ENCODE measurements at regions not wholly inside any gene's neighbourhood (a gene's known extent, or its start where the extent isn't known, plus 50 kb on each side); places are given as distances from the start of the nearest gene placed in this dataset.

GRCh38 chrX:96394598-96394997, 290.0 kb upstream of the DIAPH2 start:
- Histone ChIP-seq H3K4me1 (ENCODE audit: control insufficient read depth in 5 of 5, insufficient read depth in 5 of 5, low read length in 5 of 5) (no peaks in the 10 kb centered on the region), H3K4me3 (no peak overlapping the region), H3K9me3 (ENCODE audit: control insufficient read depth in 4 of 4, insufficient read depth in 3 of 4, low read length in 3 of 4) (no peaks in the 10 kb centered on the region), H3K27me3 (ENCODE audit: control insufficient read depth in 3 of 3, insufficient read depth in 3 of 3, low read length in 2 of 3) (peaks cover 0 to 31% (median 3%) of the 10 kb centered on the region in 3 donors), H3K36me3 (ENCODE audit: control insufficient read depth in 4 of 4, insufficient read depth in 4 of 4, low read length in 4 of 4) (no peaks in the 10 kb centered on the region), H3K27ac (ENCODE audit: low read depth in 1 of 2, low read length in 1 of 2) (no peak overlapping the region), H3K9ac (ENCODE audit: insufficient read depth in 1 of 2, low read length in 2 of 2) (no peak overlapping the region)
- DNase-seq (no peak), ATAC-seq (ENCODE audit: insufficient read depth, low FRiP score) (no peak)
- no peak for TF ChIP-seq CTCF (IDR thresholded peaks at IDR 0.05; ENCODE audit: control extremely low read depth, extremely low read depth)
- WGBS, 2 donors, result 72 to 100% methylated on average over 1 of the region's 1 CpG

GRCh38 chrX:96403446-96403845, 281.2 kb upstream of the DIAPH2 start:
- Histone ChIP-seq H3K36me3 (ENCODE audit: control insufficient read depth in 4 of 4, insufficient read depth in 4 of 4, low read length in 4 of 4) (no peaks in the 10 kb centered on the region), H3K27ac (ENCODE audit: low read depth in 1 of 2, low read length in 1 of 2) (no peak overlapping the region), H3K9ac (ENCODE audit: insufficient read depth in 1 of 2, low read length in 2 of 2) (no peak overlapping the region), H3K9me3 (ENCODE audit: control insufficient read depth in 4 of 4, insufficient read depth in 3 of 4, low read length in 3 of 4) (no peaks in the 10 kb centered on the region), H3K4me3 (no peak overlapping the region), H3K4me1 (ENCODE audit: control insufficient read depth in 5 of 5, insufficient read depth in 5 of 5, low read length in 5 of 5) (peaks cover 0 to 6% (median 0%) of the 10 kb centered on the region in 5 donors), H3K27me3 (ENCODE audit: control insufficient read depth in 3 of 3, insufficient read depth in 3 of 3, low read length in 2 of 3) (peaks cover 0 to 22% (median 10%) of the 10 kb centered on the region in 3 donors)
- WGBS, 2 donors, result 53 to 64% methylated on average over 3 of the region's 3 CpGs
- no peak for DNase-seq
- ATAC-seq (ENCODE audit: insufficient read depth, low FRiP score), result no peak
- no peak for TF ChIP-seq CTCF (IDR thresholded peaks at IDR 0.05; ENCODE audit: control extremely low read depth, extremely low read depth)

- no peak for TF ChIP-seq CTCF (IDR thresholded peaks at IDR 0.05; ENCODE audit: control extremely low read depth, extremely low read depth)
- ATAC-seq (ENCODE audit: insufficient read depth, low FRiP score) (no peak), DNase-seq (no peak)
- no peaks in the 10 kb centered on the region for H3K9me3 ChIP-seq (ENCODE audit: control insufficient read depth in 4 of 4, insufficient read depth in 3 of 4, low read length in 3 of 4)
- peaks cover 0 to 6% (median 0%) of the 10 kb centered on the region in 5 donors for H3K4me1 ChIP-seq (ENCODE audit: control insufficient read depth in 5 of 5, insufficient read depth in 5 of 5, low read length in 5 of 5)
- no peak overlapping the region for H3K4me3 ChIP-seq
- H3K36me3 ChIP-seq (ENCODE audit: control insufficient read depth in 4 of 4, insufficient read depth in 4 of 4, low read length in 4 of 4), result no peaks in the 10 kb centered on the region
- 88 to 100% methylated on average over 1 of the region's 1 CpG for WGBS, 2 donors
- H3K27ac ChIP-seq (ENCODE audit: low read depth in 1 of 2, low read length in 1 of 2), result peak overlapping the region in 1 of 2 donors; percentile 1
- H3K27me3 ChIP-seq (ENCODE audit: control insufficient read depth in 3 of 3, insufficient read depth in 3 of 3, low read length in 2 of 3), result peaks cover 0 to 18% (median 8%) of the 10 kb centered on the region in 3 donors
- no peak overlapping the region for H3K9ac ChIP-seq (ENCODE audit: insufficient read depth in 1 of 2, low read length in 2 of 2)
These were observed 278.8 kb upstream of the DIAPH2 start for GRCh38 chrX:96405842-96406241.

- ATAC-seq (ENCODE audit: insufficient read depth, low FRiP score) (no peak), DNase-seq (peak in 2 of 3 donors; percentile 48 to 65)
- Histone ChIP-seq H3K4me1 (ENCODE audit: control insufficient read depth in 5 of 5, insufficient read depth in 5 of 5, low read length in 5 of 5) (peaks cover 0 to 6% (median 0%) of the 10 kb centered on the region in 5 donors), H3K9me3 (ENCODE audit: control insufficient read depth in 4 of 4, insufficient read depth in 3 of 4, low read length in 3 of 4) (no peaks in the 10 kb centered on the region), H3K4me3 (no peak overlapping the region), H3K27me3 (ENCODE audit: control insufficient read depth in 3 of 3, insufficient read depth in 3 of 3, low read length in 2 of 3) (peaks cover 0 to 13% (median 8%) of the 10 kb centered on the region in 3 donors), H3K27ac (ENCODE audit: low read depth in 1 of 2, low read length in 1 of 2) (no peak overlapping the region), H3K36me3 (ENCODE audit: control insufficient read depth in 4 of 4, insufficient read depth in 4 of 4, low read length in 4 of 4) (no peaks in the 10 kb centered on the region), H3K9ac (ENCODE audit: insufficient read depth in 1 of 2, low read length in 2 of 2) (no peak overlapping the region)
- no peak for TF ChIP-seq CTCF (IDR thresholded peaks at IDR 0.05; ENCODE audit: control extremely low read depth, extremely low read depth)
- 40 to 62% methylated on average over 3 of the region's 3 CpGs for WGBS, 2 donors
These were observed 277.6 kb upstream of the DIAPH2 start for GRCh38 chrX:96407072-96407471.

All from lung (tissue), 11 donors.